SKM-1 (cell line): ENCODE measurements at regions not wholly inside any gene's neighbourhood (a gene's known extent, or its start where the extent isn't known, plus 50 kb on each side); places are given as distances from the start of the nearest gene placed in this dataset.

Source experiments
- DNase-seq: peaks from one replicate; lab custom pipeline; 2025; ENCODE audit not compliant: unreplicated experiment; lab: John Stamatoyannopoulos, UW

DNA sequence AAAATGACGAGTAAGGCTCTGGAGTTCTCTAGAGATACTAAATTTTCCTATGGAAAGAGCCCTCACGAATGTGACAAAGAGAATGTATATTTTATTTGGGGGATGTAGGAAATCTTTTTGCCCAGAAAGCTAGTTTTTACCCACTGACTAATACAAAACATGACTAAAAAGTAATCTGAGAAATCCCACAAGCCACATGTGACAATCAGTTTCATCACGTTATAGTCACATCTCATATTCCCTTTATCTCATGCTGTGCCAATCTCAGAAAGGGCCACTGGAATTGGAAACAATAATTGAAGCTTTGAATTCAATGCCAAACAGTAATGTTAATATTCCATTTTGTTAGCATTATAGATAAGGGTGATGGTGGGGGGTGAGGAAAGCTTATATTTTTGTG lies 509.0 kb upstream of the GOLIM4 start:
- DNase-seq = no peak

DNA sequence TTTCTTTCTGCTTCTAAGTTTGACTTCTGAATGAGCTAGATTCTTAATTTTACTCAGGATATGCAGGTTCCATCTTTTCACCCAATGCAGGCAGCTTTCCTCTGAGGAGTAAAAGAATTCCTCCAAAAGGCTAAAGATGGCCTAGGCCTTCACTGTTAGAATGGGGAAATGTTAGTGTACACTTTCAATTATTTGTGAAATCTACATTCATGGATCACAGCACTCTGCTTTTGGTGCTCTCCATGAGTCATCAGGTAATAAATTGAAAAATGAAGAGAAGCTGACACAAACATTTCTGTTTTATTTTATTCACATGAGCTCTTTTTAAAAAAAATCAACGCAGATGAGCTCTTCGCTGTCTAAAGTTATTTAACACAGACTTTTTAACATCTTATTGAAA lies 502.5 kb upstream of the GOLIM4 start:
- no peak for DNase-seq

DNA sequence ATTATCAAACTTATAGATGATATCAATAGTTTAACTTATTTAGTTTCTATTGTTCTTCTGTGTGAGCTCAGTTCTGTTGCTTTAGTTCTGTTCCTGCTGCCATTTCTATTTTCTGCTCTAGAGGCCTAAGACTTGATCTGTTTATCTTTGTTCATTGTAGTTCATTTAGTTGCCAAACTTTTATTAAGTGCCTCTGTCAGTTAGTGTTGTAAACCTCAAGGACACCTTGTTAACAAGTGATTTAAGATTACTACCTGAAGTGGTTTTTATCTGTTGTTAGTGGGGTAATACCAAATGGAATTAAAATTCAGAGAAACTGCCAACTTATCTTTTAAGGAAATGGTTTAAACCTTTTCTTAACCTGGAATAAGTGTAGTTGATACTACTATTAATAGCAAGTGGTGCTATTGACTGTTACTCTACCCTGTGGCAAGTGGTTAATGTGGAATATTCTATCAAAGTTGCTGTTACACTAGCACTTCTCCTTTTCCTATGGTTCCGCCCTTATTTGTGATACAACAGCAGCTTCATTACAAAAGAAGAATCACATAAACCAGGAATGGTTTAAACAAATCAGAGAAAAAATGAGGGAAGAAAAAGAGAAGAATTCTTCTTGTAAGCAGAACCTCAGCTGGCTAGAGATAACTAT lies 500.6 kb upstream of the GOLIM4 start:
- no peak for DNase-seq

DNA sequence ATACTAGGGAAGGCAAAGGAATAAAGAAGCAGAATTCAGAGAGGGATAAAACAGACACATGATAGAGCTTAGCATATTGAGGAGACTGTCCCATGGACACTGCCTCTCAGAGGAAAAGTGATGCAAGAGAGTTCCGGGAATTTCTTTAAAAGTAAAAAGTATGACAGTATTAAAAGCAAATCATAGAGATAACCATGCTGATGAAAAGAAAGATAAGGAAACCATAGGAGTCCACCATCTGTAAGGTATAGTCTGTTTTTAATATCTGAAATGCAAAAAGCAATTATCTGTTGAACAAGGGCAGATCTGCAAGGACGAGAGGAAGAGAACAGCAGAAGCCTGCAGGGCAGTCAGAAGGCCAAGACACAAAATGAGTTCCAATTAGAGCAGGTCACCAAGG lies 495.9 kb upstream of the GOLIM4 start:
- no peak for DNase-seq

DNA sequence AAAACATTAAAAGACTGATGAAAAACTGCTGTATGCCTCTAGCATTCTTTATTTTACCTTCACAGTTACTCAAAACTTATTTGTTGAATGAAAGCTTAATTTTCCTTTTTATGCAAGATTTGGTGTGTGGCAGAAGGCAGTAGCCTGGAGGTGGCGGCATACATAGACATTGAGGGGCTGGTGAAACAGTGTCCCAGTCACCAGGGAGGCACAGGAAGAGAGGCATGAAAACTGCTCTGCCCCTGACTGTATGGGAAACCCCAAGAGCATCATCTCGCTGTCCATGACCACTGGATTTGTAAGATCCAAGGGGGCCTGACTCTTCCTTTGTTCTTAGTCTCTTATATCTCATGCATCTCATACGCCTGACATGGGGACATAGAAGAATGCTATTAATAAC lies 493.7 kb upstream of the GOLIM4 start:
- DNase-seq = no peak

DNA sequence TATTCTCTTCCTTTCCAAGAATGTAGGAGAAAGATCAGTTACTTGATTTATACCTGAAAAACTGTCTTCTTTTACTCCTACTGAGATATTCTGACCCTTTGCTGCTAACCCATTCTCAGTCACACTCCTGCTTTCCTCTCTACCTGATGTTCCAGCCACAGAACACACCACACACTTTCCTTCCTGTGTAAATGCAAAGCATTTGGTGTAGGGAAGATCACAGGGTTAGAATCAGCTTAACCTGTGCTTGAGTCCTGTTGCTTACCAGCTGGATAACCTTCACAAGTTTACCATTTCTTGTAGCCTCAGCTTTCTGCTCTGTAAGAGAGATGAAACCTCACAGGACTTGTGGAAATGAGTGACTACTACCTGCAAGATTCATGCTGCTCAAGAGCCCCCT lies 489.8 kb upstream of the GOLIM4 start:
- no peak for DNase-seq

DNA sequence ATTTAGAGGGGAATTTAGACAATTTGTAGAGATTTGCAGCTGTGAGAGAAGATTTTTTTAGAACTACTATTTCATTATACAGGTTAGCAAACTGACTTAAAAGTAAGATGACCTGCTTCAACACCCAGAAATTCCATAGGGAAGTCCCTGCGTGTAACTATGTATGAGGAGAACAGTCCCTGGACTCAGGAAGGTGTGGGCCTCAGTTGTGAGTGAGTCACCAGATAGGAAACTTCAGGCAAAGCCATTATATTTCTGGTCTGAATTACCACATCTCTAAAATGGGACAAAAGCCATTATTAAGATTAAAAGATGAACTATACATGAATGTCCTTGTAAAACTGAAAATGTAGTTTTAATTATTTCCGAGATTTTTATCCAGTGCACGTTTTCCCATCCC lies 488.3 kb upstream of the GOLIM4 start:
- no peak for DNase-seq

DNA sequence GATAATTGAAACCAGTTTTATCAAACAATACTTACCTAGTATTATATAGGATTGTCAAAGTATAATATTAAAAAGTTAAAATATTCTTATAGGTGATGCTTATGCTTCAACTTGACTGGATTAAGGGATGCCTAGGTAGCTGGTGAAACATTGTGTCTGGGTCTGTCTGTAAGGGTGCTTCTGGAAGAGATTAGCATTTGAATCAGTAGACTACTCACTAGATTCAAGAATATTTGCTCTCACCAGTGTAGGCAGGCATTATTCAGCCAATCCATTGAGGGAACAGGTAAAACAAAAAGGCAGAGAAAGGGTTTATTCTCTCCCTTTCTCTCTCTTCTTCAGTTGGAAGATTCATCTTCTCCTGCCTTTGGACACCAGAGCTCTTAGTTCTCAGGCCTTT lies 486.8 kb upstream of the GOLIM4 start:
- DNase-seq = no peak

DNA sequence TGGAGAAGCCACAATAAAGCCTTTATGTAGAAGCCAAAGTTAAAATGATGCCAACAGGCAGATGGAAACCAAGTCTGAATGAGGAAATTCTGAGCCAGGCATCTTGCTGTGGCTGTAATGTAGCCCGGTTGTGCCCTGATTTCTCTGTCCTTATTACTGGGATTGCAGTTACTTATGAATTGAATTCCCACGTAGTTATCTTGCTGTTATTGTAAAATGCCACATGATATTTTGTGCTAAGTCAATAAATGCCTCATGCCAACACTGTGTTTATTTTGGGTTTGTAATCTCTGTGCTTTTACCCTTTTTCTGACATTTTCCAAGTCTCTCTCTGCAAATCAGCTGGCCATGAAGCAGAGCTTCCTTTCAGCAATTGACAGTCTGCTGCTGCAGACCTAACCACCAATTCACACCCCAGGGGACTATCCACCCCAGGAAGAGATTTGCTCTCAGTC lies 486.1 kb upstream of the GOLIM4 start:
- DNase-seq = no peak

DNA sequence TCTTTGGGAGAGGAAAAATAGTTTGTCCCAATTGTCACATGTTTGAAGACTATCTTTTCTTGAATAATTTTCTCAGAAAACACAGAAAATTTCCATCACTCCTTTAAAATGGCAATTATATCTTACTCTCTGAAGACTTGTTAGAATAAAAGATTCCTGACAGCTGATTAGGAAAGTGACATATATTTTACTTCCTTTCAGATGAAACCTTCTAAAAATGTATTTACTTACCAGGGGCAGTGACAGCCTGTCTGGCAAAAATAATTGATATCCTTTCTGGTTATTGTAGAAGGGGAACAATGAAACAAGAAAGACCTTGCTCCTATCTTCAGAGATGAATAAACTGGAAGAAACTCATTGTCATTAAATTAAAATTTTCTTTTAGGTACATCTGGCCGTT lies 483.3 kb upstream of the GOLIM4 start:
- no peak for DNase-seq

DNA sequence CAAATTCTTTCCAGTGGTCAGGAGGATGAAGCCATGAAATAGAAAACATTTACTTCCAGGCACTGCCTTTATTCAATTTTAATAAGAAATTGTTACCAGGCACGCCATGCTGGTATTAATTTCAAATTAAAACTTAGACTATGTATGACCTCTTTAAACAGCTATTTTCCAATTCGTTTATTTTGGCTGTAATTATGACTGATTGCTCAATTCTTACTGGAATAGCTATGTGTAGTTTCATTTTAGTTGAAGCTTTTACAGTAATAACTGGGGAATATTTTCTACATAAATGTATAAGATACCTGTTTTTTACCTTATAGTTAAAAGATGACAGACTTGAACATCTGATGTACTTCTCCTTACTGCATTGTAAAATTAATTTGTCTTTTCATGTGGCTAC lies 480.0 kb upstream of the GOLIM4 start:
- DNase-seq = no peak

DNA sequence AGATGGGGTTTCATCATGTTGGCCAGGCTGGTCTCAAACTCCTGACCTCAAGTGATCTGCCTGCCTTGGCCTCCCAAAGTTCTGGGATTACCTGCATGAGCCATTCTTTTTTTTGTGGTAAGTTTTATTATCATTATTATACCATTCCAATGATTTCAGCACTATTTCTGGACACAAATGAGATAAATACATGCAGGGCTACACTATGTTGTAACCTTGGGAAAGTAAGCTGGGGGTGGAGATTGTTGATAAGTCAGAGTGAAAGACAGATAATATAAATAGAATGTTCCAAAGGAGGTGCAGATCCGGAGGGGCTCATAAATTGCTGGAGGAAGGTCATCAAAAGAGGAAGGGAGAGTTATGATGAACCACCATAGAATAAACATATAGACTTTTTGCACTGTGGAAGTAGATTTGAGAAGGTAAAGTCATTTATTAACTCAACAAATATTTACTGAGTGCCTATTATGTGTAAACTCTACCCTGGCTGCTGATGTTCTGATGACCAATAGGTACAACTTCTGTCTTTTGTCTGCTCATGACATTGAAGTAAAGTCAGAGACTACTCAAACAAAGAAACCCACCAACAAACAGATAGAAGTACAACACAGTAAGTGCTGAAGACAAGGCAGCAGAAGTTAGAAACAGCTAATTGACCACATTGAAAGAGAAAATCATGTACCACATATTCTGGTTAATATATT lies 478.9 kb upstream of the GOLIM4 start:
- no peak for DNase-seq

DNA sequence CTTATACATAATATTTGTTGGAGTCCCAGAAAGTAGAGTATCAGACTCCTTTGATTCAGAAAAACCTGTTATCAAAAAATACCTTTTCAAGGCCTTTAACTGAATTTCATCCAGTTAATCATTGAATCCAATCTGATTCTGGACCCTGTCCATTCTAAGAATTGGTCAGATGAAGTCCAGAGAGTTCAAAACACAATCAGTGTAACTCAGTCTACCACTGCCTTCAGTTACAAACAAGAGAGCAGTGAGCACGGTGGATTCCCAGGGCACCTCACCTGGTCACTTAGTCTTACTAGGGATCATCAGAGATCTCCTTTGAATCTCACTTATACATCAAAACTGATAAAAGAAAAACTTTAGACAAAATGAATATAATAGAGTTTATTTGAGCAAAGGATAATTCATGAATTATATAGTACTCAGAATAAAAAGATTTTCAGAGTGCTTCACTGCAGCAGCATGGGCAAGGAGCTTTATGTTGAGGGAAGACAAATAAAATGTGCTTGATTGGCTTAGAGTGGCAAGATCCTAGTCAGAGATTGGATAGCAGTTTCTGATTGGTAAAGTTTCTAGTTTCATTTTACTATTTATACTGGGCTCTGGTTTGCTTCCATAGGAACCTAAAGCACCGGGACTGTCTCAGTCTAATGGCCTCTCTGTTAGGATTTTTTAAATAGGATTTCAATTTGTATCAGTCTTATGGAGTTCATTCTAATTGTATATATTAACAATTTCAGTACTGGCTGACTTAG lies 474.9 kb upstream of the GOLIM4 start:
- no peak for DNase-seq

DNA sequence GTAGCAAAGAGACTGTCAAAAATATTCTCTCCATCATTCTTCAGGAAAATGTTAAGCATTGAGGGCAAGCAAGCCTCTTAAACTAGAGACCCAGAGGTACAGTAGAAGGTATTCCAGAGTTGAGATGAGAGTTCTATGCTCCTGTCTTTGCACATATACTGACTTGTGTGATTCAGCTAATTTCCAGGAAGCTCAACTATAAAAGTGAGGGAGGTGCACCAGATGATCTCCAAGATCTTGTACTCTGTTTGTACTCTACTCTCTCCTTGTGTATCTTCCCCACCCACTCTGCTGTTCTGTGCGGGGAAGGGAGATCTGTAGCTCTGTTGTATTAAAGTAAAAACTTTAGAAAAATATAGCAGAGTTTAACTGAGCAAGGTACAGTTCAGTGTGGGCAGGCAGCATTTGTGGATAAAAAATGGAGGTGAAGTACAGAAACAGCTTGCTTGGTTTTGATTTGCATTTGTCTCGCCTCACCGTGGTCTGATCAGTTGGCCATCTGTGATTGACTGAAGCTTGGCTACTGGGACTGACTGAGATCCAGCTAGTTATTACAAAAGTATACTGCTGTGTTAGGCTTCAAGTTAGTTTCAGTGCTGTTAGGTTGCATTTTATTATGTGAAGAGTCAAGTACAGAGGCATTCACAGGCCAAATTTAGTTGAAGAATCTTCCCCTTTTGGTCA lies 463.1 kb upstream of the GOLIM4 start:
- DNase-seq = no peak

DNA sequence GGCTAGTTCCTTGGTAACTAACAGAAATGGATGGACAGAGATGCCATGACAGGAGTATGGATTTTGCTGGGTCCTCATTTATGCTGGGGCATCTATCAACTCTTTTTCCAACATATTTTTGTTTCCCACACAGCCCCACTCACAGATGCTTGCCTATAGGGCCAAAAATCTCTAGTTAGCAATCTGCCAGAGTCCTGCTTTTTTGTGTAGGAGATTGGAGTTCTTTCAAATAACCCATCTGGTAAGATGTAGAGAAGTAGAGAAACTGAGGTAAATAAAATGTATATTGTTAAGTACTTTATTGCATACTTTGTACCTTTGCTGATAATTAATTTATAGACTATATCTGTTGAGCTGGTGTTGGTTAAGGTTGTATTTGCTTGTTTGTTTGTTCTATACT lies 456.5 kb upstream of the GOLIM4 start:
- DNase-seq = no peak

DNA sequence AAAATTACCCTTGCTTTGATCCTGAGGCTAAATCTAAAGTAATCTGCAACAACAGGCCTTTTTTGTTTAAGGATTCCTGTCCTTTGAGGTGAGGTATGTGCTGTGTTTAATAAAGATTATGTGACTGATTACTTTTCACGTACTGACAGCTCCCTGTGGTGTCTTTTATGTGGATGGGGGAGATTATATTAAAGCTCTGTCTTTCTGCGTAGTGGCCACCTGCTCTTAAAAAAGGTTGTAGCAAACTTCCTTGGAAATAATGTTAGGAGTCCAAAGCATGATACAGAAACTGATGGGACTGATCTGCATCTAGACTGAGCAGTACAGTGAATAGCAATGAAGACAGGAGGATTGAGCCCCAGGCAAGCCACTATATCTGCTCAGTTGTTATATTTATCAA lies 453.0 kb upstream of the GOLIM4 start:
- DNase-seq = no peak

DNA sequence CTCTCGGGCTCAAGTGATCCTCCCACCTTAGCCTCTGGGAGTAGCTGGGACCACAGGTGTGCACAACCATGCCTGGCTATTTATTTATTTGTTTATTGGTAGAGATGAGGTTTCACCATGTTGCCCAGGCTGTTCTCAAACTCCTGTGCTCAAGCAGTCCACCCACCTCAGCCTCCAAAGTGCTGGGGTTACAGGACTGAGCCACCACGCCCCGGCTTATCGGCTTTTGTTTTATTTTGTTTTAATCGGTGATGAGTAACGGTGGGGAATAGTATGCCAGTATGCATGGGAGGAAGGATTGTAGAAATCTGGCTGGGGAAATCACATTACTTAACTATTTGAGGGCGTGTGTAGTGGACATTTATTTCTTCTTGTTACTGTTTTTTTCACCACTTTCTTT lies 451.0 kb upstream of the GOLIM4 start:
- DNase-seq = no peak

DNA sequence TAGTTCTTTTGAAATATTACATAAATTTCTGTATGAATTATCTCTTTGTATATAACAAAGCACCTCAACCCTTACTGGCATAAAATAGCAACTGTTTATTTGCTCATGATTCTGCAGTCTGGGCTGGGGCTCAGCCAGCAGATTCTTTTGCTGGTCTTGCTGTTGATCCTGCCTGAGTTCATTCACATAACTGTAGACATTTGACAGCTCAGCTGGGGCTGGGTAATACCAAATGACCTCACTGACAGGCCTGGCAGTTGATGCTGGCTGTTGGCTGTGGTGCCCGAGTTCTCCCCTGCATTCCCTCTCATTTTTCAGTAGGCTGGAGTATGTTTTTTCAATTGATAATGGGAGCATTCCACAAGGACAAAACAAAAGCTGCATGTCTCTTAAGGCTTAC lies 449.9 kb upstream of the GOLIM4 start:
- DNase-seq = no peak

DNA sequence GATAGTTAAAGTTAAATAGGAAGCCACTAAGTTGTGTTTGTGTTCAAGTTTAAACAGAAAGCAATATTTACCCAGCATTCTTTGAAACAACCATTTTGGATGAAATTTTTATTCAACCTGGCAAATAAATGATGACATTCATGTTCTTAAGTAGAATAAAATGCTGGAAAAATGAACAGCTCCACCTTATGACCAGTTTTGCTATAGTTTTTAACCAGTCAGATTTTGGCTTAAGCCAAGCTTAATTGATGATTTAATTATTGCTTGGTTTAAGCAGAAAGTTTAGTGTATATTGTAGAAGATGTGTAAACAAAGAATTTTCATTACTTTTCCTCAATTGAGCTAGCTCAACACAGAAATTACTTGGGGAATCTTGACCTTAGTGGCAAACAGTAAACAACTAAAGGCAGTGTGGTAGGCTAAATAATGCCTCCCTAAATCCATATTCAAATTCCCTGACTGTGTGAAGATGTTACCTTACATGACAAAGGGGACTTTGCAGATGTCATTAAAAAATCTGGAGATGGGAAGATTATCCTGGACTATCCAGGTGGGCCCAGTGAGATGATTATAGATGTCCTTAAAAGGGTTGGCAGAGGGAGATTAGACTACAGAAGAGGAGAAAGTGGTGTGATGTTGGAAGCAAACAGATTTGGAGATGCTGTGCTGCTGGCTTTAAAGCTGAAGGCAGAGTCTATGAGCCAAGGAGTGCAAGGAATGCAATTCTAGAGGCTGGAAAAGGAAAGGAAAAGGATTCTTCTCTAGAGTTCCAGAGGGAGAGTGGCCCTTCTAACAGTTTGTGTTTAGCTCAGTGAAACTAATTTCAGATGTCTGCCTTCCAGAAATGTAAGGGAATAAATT lies 448.6 kb upstream of the GOLIM4 start:
- DNase-seq = no peak

DNA sequence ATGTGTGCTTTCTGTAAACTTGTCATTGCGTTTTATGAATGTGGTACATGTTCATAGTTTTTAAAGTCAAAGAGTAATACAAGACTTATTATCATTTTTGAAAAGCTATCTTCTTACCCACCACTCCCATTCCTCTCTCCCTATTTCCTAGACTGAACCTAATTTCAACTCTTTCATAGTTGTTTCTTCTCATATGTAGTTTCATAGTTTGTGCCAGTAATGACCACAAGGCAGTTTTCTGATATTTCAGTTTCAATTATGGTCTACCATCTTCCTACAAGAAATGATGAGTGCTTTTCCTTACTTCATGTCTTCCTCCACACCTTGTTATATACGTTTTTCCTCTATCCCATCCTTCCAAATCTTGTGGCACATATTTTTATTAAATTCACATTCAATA lies 445.0 kb upstream of the GOLIM4 start:
- DNase-seq = no peak

DNA sequence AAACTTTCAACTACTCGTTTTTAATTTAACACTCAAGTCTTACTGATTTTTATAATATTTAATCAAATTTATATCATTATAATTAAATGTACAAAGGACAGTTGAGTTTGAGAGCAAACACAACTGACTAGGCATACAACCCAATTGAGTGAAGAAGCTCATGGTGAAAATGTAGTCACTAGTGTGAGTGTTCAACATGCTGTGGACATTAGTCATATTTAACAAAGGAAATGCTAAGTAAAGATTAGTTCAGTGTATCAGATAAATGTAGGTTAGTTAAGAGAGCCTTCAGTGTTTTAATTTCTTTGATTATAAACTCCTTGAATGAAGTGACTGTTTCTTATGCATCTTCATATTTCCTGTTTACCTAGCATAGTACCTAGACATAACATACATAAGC lies 444.2 kb upstream of the GOLIM4 start:
- DNase-seq = no peak
